Peyer's patch (tissue), 4 donors: ENCODE measurements at regions not wholly inside any gene's neighbourhood (a gene's known extent, or its start where the extent isn't known, plus 50 kb on each side); places are given as distances from the start of the nearest gene placed in this dataset.

ENCODE experiments used
- POLR2A ChIP-seq, 2 donors: fragments of 450-650 bp; IDR thresholded peaks; one replicate each; pipeline ENCODE4 v1.5.1; 2017; ENCODE audit warnings: antibody characterized with exemption in 2 of 2, mild to moderate bottlenecking in 2 of 2, moderate library complexity in 2 of 2
- TF ChIP-seq, protein P1 (sequence below), 6 experiments: fragments of 450-650 bp in 4 of 6; fragments of 200-600 bp in 2 of 6; sonication (generic) in 1 of 6; IDR thresholded peaks; one replicate each; pipeline ENCODE4 v1.5.1; 2017 to 2019; ENCODE audit warnings: antibody characterized with exemption in 6 of 6, mild to moderate bottlenecking in 3 of 6, moderate library complexity in 1 of 6

DNA sequence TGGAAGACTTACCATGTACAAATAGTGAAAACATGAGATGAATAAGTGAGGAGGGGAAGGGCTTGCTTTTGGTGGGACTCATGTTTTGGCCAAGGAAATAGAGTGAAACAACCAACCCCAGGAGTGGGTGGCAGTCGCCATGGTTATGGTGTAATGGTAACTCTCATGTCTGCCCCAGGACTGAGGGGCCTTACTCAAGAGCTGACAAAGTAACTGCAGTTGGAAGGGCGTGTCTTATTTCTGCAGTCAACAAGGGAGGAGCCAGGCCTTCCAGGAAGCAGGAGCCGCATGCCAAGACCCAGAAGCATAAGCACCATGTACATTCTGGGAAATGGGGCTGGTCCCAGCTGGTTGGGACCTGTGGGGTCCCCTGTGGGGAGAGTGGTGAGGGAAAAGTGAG lies 108.5 kb downstream of the UNC5CL start:
- TF ChIP-seq, protein P1, sequence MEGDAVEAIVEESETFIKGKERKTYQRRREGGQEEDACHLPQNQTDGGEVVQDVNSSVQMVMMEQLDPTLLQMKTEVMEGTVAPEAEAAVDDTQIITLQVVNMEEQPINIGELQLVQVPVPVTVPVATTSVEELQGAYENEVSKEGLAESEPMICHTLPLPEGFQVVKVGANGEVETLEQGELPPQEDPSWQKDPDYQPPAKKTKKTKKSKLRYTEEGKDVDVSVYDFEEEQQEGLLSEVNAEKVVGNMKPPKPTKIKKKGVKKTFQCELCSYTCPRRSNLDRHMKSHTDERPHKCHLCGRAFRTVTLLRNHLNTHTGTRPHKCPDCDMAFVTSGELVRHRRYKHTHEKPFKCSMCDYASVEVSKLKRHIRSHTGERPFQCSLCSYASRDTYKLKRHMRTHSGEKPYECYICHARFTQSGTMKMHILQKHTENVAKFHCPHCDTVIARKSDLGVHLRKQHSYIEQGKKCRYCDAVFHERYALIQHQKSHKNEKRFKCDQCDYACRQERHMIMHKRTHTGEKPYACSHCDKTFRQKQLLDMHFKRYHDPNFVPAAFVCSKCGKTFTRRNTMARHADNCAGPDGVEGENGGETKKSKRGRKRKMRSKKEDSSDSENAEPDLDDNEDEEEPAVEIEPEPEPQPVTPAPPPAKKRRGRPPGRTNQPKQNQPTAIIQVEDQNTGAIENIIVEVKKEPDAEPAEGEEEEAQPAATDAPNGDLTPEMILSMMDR (IDR thresholded peaks at IDR 0.05) = no peak
- TF ChIP-seq POLR2A (IDR thresholded peaks at IDR 0.05) = no peak
